BE2C (cell line): ENCODE measurements at regions not wholly inside any gene's neighbourhood (a gene's known extent, or its start where the extent isn't known, plus 50 kb on each side); places are given as distances from the start of the nearest gene placed in this dataset.

ENCODE experiments used
- DNase-seq: peaks from one replicate; pipeline ENCODE4 v3.0.0-alpha.2; 2020
- H3K27me3 ChIP-seq: fragments of 250-450 bp; sonication (Bioruptor Pico); 2 replicates; pipeline ENCODE4 v1.5.1; 2020; ENCODE audit warnings: mild to moderate bottlenecking
- H3K36me3 ChIP-seq: fragments of 250-450 bp; sonication (Bioruptor Pico); 2 replicates; pipeline ENCODE4 v1.5.1; 2020; ENCODE audit warnings: mild to moderate bottlenecking
- H3K4me1 ChIP-seq: fragments of 250-450 bp; sonication (Bioruptor Pico); 2 replicates; pipeline ENCODE4 v1.5.1; 2020
- H3K4me3 ChIP-seq: 2 replicates; pipeline ENCODE4 v1.5.1; 2011; ENCODE audit warnings: low read depth, low read length
- H3K9me3 ChIP-seq: fragments of 250-450 bp; sonication (Bioruptor Pico); 2 replicates; pipeline ENCODE4 v1.5.1; 2020
- CTCF ChIP-seq: IDR thresholded peaks from 2 replicates; pipeline ENCODE4 v1.5.1; 2012; ENCODE audit warnings: mild to moderate bottlenecking, low read depth, low read length

GRCh38 chr16:5328546-5328945, 231.0 kb upstream of the EEF2KMT start:
- DNase-seq, result peak; percentile 32
- no peak for TF ChIP-seq CTCF

GRCh38 chr16:5326395-5326794, 228.8 kb upstream of the EEF2KMT start:
- TF ChIP-seq CTCF, result no peak
- H3K27me3 ChIP-seq, result no peaks in the 10 kb centered on the region
- no peaks in the 10 kb centered on the region for H3K36me3 ChIP-seq
- no peaks in the 10 kb centered on the region for H3K4me1 ChIP-seq
- H3K9me3 ChIP-seq, result no peaks in the 10 kb centered on the region
- no peak for DNase-seq
- H3K4me3 ChIP-seq, result no peak overlapping the region

More at GRCh38 chr16:5328546-5328945, 231.0 kb upstream of the EEF2KMT start:
- no peaks in the 10 kb centered on the region for H3K27me3 ChIP-seq
- no peaks in the 10 kb centered on the region for H3K4me1 ChIP-seq
- H3K36me3 ChIP-seq, result no peaks in the 10 kb centered on the region
- H3K4me3 ChIP-seq, result no peak overlapping the region
- no peaks in the 10 kb centered on the region for H3K9me3 ChIP-seq

GRCh38 chr16:5325932-5326331, 228.3 kb upstream of the EEF2KMT start:
- H3K9me3 ChIP-seq, result no peaks in the 10 kb centered on the region
- no peaks in the 10 kb centered on the region for H3K36me3 ChIP-seq
- no peak overlapping the region for H3K4me3 ChIP-seq
- no peaks in the 10 kb centered on the region for H3K4me1 ChIP-seq
- DNase-seq, result no peak
- H3K27me3 ChIP-seq, result no peaks in the 10 kb centered on the region
- no peak for TF ChIP-seq CTCF

DNA sequence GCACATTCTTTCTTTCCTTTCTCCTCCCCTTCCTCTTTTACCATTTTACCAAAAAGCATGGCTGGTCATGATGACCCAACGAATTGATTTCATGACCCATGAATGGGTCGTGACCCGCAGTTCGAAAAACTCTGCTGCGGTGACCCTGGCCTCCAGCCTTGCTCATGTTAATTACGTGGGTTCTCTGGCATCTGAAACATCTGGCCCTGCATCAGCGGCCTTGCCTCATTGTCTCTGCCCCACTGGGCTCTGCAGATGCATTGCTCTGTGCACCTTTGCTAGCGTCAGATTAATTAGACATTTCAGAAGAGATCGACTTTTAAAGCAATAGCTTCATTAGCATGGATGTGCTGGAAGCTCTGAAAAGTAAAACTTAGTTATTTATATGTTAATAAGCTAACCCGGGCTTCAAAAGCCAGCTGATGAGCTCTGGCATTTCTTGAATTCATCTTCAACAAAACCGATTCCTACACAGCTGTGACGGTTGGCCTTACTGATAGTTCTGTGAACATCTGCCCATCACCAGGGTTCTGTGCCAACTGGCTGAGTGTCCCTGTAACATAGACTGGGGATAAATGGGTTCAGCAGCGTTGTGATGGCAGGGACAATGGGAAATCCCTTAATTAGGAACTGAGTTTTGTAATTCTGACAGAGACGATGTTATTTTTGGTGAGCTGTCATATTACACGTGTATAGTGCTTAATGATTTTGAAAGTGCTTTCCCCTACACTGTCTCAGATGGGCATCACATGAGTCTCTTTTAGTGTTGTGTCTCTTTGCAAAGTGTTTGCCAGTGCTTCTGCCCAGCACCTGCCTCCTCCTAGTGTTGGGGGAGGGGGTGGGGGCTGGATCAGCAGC, 225.9 kb upstream of the EEF2KMT start:
- no peak for DNase-seq
- H3K4me3 ChIP-seq, result no peak overlapping the region
- H3K36me3 ChIP-seq, result no peaks in the 10 kb centered on the region
- H3K27me3 ChIP-seq, result no peaks in the 10 kb centered on the region
- H3K4me1 ChIP-seq, result no peaks in the 10 kb centered on the region
- TF ChIP-seq CTCF, result no peak
- H3K9me3 ChIP-seq, result no peaks in the 10 kb centered on the region

- H3K27me3 ChIP-seq, result no peaks in the 10 kb centered on the region
- H3K4me1 ChIP-seq, result no peaks in the 10 kb centered on the region
- no peak for DNase-seq
- H3K9me3 ChIP-seq, result no peaks in the 10 kb centered on the region
- H3K4me3 ChIP-seq, result no peak overlapping the region
- no peak for TF ChIP-seq CTCF
- H3K36me3 ChIP-seq, result no peaks in the 10 kb centered on the region
Measured at GRCh38 chr16:5321930-5322329, 224.3 kb upstream of the EEF2KMT start.

DNA sequence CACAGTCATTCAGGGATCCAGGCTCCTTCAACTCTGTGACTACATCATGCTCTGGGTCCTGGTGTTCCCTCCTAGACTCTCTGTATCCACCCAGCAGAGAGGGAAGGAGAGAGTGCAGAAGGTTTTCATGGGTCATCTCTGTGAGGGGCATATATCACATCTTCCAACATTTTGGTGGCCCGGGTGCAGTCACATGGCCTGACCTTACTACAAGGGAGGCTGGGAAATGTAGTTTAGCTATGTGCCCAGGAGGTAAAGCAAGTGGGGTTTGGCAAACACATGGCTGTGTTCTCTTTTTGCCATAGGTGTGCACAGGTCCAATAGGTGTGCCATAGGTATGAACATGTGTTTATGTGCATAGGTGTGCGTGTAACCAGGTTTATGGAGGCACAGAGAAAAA, 222.2 kb upstream of the EEF2KMT start:
- DNase-seq, result no peak
- no peak for TF ChIP-seq CTCF
- no peaks in the 10 kb centered on the region for H3K4me1 ChIP-seq
- no peaks in the 10 kb centered on the region for H3K9me3 ChIP-seq
- H3K4me3 ChIP-seq, result no peak overlapping the region
- no peaks in the 10 kb centered on the region for H3K27me3 ChIP-seq
- H3K36me3 ChIP-seq, result no peaks in the 10 kb centered on the region
